H1 (cell line): ENCODE measurements at regions not wholly inside any gene's neighbourhood (a gene's known extent, or its start where the extent isn't known, plus 50 kb on each side); places are given as distances from the start of the nearest gene placed in this dataset.

ENCODE experiments used
- CTCF ChIA-PET: fragments of 300-600 bp; sonication (Branson Sonifier 250); formaldehyde crosslinking; loops from one replicate; lab custom pipeline; 2021; ENCODE audit not compliant: partially characterized antibody; lab: Charles Lee
- POLR2A ChIA-PET: fragments of 300-600 bp; sonication (Branson Sonifier 250); formaldehyde crosslinking; loops from one replicate; lab custom pipeline; 2021; ENCODE audit warnings: inconsistent platforms; ENCODE audit not compliant: partially characterized antibody; lab: Charles Lee
- DNase-seq, 2 experiments: peaks; one replicate each; pipeline versions ENCODE4 v3.0.0 to v3.0.0-alpha.2; 2010 to 2022; ENCODE audit warnings: low spot score in 2 of 2, low read depth in 1 of 2, mixed read lengths in 1 of 2
- FAIRE-seq: peaks from 2 replicates; lab custom pipeline; 2011; peaks lifted over from hg19 to GRCh38; lab: Jason Lieb, UNC
- H2AFZ ChIP-seq: 2 replicates; pipeline ENCODE4 v1.8.1; 2012; ENCODE audit warnings: low read length, inconsistent platforms
- H2AK5ac ChIP-seq: 2 replicates; pipeline ENCODE4 v1.6.1; 2013; ENCODE audit warnings: low read depth, low read length
- H2BK120ac ChIP-seq: replicated peaks from 2 replicates; pipeline ENCODE3; 2013; ENCODE audit warnings: low read depth, low read length, inconsistent platforms
- H2BK12ac ChIP-seq: 2 replicates; pipeline ENCODE4 v1.6.1; 2013; ENCODE audit warnings: low read depth, low read length
- H2BK15ac ChIP-seq: 2 replicates; pipeline ENCODE4 v1.6.1; 2013; ENCODE audit warnings: low read length
- H2BK20ac ChIP-seq: 2 replicates; pipeline ENCODE4 v1.6.1; 2013; ENCODE audit warnings: low read length
- H2BK5ac ChIP-seq: 2 replicates; pipeline ENCODE4 v1.6.1; 2013; ENCODE audit warnings: low read depth, low read length
- H3K14ac ChIP-seq: 2 replicates; pipeline ENCODE4 v1.6.1; 2013; ENCODE audit warnings: inconsistent platforms; ENCODE audit not compliant: insufficient read length
- H3K18ac ChIP-seq: 2 replicates; pipeline ENCODE4 v1.6.1; 2013; ENCODE audit warnings: low read length; ENCODE audit errors: extremely low read depth
- H3K23ac ChIP-seq: 2 replicates; pipeline ENCODE4 v1.6.1; 2013; ENCODE audit warnings: inconsistent platforms; ENCODE audit not compliant: insufficient read length
- H3K23me2 ChIP-seq: 2 replicates; pipeline ENCODE4 v1.6.1; 2013; ENCODE audit warnings: low read depth, low read length
- H3K27ac ChIP-seq: 2 replicates; pipeline ENCODE4 v1.6.1; 2011; ENCODE audit warnings: low read depth, low read length, inconsistent platforms
- H3K27me3 ChIP-seq, 4 experiments: replicated peaks in 1 of 4; 1 replicate in 1 of 4; 2 replicates in 3 of 4; pipeline versions ENCODE4 v1.6.1 to v1.8.1; 2011 to 2013; ENCODE audit warnings: low read length in 3 of 4, mild to moderate bottlenecking in 3 of 4, inconsistent platforms in 2 of 4, mixed read lengths in 2 of 4, moderate library complexity in 1 of 4; ENCODE audit not compliant: control insufficient read depth in 3 of 4, insufficient read depth in 3 of 4; ENCODE audit errors: extremely low read depth in 1 of 4
- H3K36me3 ChIP-seq, 4 experiments: 2 replicates each; pipeline versions ENCODE4 v1.6.1 to v1.8.1; 2011 to 2013; ENCODE audit warnings: mild to moderate bottlenecking in 4 of 4, low read length in 3 of 4, moderate library complexity in 2 of 4, control low read depth in 1 of 4, inconsistent platforms in 1 of 4; ENCODE audit not compliant: insufficient read depth in 4 of 4, control insufficient read depth in 2 of 4
- H3K4ac ChIP-seq: replicated peaks from 2 replicates; pipeline ENCODE3; 2013; ENCODE audit warnings: low read length, low read depth, mixed read lengths, inconsistent platforms; ENCODE audit not compliant: insufficient read length
- H3K4me1 ChIP-seq, 4 experiments: replicated peaks in 1 of 4; 1 replicate in 1 of 4; 2 replicates in 3 of 4; pipeline versions ENCODE4 v1.6.1 to v1.8.1; 2011 to 2013; ENCODE audit warnings: low read length in 3 of 4, inconsistent platforms in 2 of 4, mixed read lengths in 1 of 4; ENCODE audit not compliant: insufficient read depth in 4 of 4, control insufficient read depth in 3 of 4
- H3K4me2 ChIP-seq, 2 experiments: 2 replicates each; pipeline versions ENCODE4 v1.6.1 to v1.8.1; 2011 to 2013; ENCODE audit warnings: low read depth in 2 of 2, low read length in 2 of 2, control low read depth in 1 of 2, inconsistent platforms in 1 of 2, mild to moderate bottlenecking in 1 of 2; ENCODE audit not compliant: insufficient read depth in 1 of 2
- H3K4me3 ChIP-seq, 4 experiments: fragments of 200-600, 300-600 bp in 1 of 4; sonication (generic), shearing (Covaris generic), sonication (Bioruptor Twin) in 1 of 4; 2 replicates each; pipeline versions ENCODE4 v1.5.1 to v1.8.1; 2011 to 2016; ENCODE audit warnings: low read length in 4 of 4, low read depth in 3 of 4, control low read depth in 2 of 4, inconsistent platforms in 2 of 4, mild to moderate bottlenecking in 2 of 4, mixed read lengths in 1 of 4, moderate library complexity in 1 of 4; ENCODE audit not compliant: insufficient read depth in 2 of 4; ENCODE audit errors: extremely low read depth in 1 of 4
- H3K56ac ChIP-seq: replicated peaks from 2 replicates; pipeline ENCODE3; 2013; ENCODE audit warnings: low read depth, mild to moderate bottlenecking, mixed read lengths, low read length, inconsistent platforms; ENCODE audit not compliant: insufficient read length
- H3K79me1 ChIP-seq: 2 replicates; pipeline ENCODE4 v1.6.1; 2013; ENCODE audit warnings: low read depth, low read length, control low read depth
- H3K79me2 ChIP-seq, 2 experiments: 2 replicates each; pipeline versions ENCODE4 v1.6.1 to v1.8.1; 2012 to 2013; ENCODE audit warnings: low read length in 2 of 2, mild to moderate bottlenecking in 2 of 2, inconsistent platforms in 1 of 2; ENCODE audit not compliant: insufficient read depth in 2 of 2, control insufficient read depth in 1 of 2
- H3K9ac ChIP-seq, 4 experiments: replicated peaks in 1 of 4; 1 replicate in 1 of 4; 2 replicates in 3 of 4; pipeline versions ENCODE4 v1.6.1 to v1.8.1; 2011 to 2013; ENCODE audit warnings: low read depth in 3 of 4, low read length in 3 of 4, control low read depth in 2 of 4, mild to moderate bottlenecking in 2 of 4, moderate library complexity in 2 of 4, inconsistent platforms in 1 of 4; ENCODE audit errors: extremely low read depth in 1 of 4
- H3K9me3 ChIP-seq, 2 experiments: 2 replicates each; pipeline versions ENCODE4 v1.6.1 to v1.8.1; 2012 to 2013; ENCODE audit warnings: mild to moderate bottlenecking in 2 of 2, moderate library complexity in 2 of 2, control low read depth in 1 of 2, inconsistent platforms in 1 of 2, low read depth in 1 of 2, low read length in 1 of 2, mixed read lengths in 1 of 2; ENCODE audit not compliant: insufficient read depth in 2 of 2
- H4K20me1 ChIP-seq, 2 experiments: replicated peaks in 1 of 2; 2 replicates each; pipeline versions ENCODE3 to v1.8.1; 2011 to 2013; ENCODE audit warnings: inconsistent platforms in 2 of 2, low read length in 2 of 2, mild to moderate bottlenecking in 1 of 2; ENCODE audit not compliant: insufficient read depth in 2 of 2, control insufficient read depth in 1 of 2
- H4K5ac ChIP-seq: 2 replicates; pipeline ENCODE4 v1.6.1; 2013; ENCODE audit warnings: low read length, low read depth, mixed read lengths, inconsistent platforms; ENCODE audit not compliant: insufficient read length
- H4K8ac ChIP-seq: 2 replicates; pipeline ENCODE4 v1.8.0; 2013; ENCODE audit warnings: mild to moderate bottlenecking, moderate library complexity, low read length, inconsistent platforms; ENCODE audit not compliant: insufficient read depth; ENCODE audit errors: extremely low read depth
- H4K91ac ChIP-seq: replicated peaks from 2 replicates; pipeline ENCODE3; 2013; ENCODE audit warnings: low read length, mixed read lengths, inconsistent platforms; ENCODE audit not compliant: insufficient read length
- BCL11A ChIP-seq, 2 experiments: IDR thresholded peaks; one replicate each; pipeline ENCODE4 v1.6.1; 2011; ENCODE audit warnings: low read depth in 2 of 2, low read length in 2 of 2, mild to moderate bottlenecking in 2 of 2
- BRCA1 ChIP-seq: IDR thresholded peaks from 2 replicates; pipeline ENCODE4 v1.6.1; 2012; ENCODE audit warnings: low read depth, low read length, improper control_type of control experiment
- EP300 ChIP-seq, 2 experiments: IDR thresholded peaks; 1 replicate in 1 of 2; 2 replicates in 1 of 2; pipeline ENCODE4 v1.6.1; 2011 to 2012; ENCODE audit warnings: low read depth in 2 of 2, low read length in 2 of 2, mild to moderate bottlenecking in 2 of 2, borderline replicate concordance in 1 of 2, inconsistent platforms in 1 of 2, moderate library complexity in 1 of 2
- FOSL1 ChIP-seq: IDR thresholded peaks from 2 replicates; pipeline ENCODE4 v1.6.1; 2011; ENCODE audit warnings: mild to moderate bottlenecking, low read depth, low read length, moderate library complexity; ENCODE audit not compliant: insufficient read depth
- RBBP5 ChIP-seq: IDR thresholded peaks from 2 replicates; pipeline ENCODE4 v1.7.1; 2012; ENCODE audit warnings: low read depth, mild to moderate bottlenecking, inconsistent platforms, low read length, moderate library complexity, borderline replicate concordance
- SIRT6 ChIP-seq: IDR thresholded peaks from one replicate; pipeline ENCODE4 v1.7.1; 2012; ENCODE audit warnings: low read length, inconsistent platforms
- USF2 ChIP-seq: IDR thresholded peaks from 2 replicates; pipeline ENCODE4 v1.6.1; 2011; ENCODE audit warnings: low read length, improper control_type of control experiment
- ZNF274 ChIP-seq: IDR thresholded peaks from 2 replicates; pipeline ENCODE4 v1.7.0; 2012; ENCODE audit warnings: low read length, borderline replicate concordance; ENCODE audit errors: extremely low read depth
- WGBS, 2 experiments: shearing (Covaris generic) in 1 of 2; methylation state at CpG; one replicate each; pipeline versions ENCODE4 v1.1.6 to v1.1.7; 2013 to 2015; ENCODE audit warnings: low lambda C conversion rate in 2 of 2, mixed read lengths in 2 of 2, inconsistent platforms in 1 of 2, low coverage in 1 of 2, missing lambda C conversion rate in 1 of 2; ENCODE audit not compliant: insufficient replicate concordance in 2 of 2, insufficient coverage in 1 of 2, insufficient read length in 1 of 2; ENCODE audit errors: extremely low coverage in 1 of 2, missing lambda C conversion rate in 1 of 2; 5-methylcytosine and 5-hydroxymethylcytosine counted together
- TF ChIP-seq, protein P1 (sequence below): IDR thresholded peaks from 2 replicates; pipeline ENCODE4 v1.6.1; 2012; ENCODE audit warnings: low read length, inconsistent platforms
- TF ChIP-seq, protein P2 (sequence below): IDR thresholded peaks from 2 replicates; pipeline ENCODE4 v1.6.1; 2012; ENCODE audit warnings: inconsistent platforms

DNA sequence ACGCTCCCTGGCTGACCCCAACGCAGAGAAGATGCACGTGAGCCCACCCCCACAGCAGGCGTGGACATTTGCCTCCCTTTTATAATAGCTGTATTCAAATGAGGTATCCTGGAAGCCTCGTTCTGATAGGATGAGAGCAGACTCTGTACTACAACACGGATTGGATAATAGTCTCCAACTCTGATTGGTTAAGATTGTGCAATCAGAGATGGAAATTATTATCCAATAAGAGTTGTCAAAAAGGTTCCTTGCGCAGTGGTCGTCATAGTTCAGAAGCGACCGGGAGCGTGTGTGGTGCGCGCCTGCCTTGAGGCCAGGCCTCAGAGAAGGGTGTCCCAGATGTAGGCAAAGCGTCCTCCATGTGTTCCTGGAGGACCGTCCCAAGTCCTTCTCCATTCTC is 104.6 kb downstream of the USP22 start:
- Histone ChIP-seq H2BK5ac (no peak overlapping the region), H3K56ac (no peak overlapping the region), H4K20me1 (no peaks in the 10 kb centered on the region), H3K9ac (no peak overlapping the region), H3K4me1 (no peaks in the 10 kb centered on the region), H3K79me1 (no peaks in the 10 kb centered on the region), H3K79me2 (no peaks in the 10 kb centered on the region), H4K5ac (no peak overlapping the region), H3K23me2 (no peaks in the 10 kb centered on the region), H3K4ac (no peak overlapping the region), H3K23ac (no peak overlapping the region), H3K14ac (no peak overlapping the region), H3K18ac (no peak overlapping the region), H2AFZ (no peak overlapping the region), H2BK15ac (no peak overlapping the region), H2BK120ac (no peak overlapping the region), H2BK12ac (no peak overlapping the region), H3K4me3 (no peak overlapping the region), H3K9me3 (no peaks in the 10 kb centered on the region), H4K8ac (no peak overlapping the region), H4K91ac (no peak overlapping the region), H3K27ac (no peak overlapping the region), H2AK5ac (no peak overlapping the region), H3K4me2 (no peak overlapping the region), H3K36me3 (no peaks in the 10 kb centered on the region; a peak in 1 of 8 replicates), H3K27me3 (no peaks in the 10 kb centered on the region), H2BK20ac (no peak overlapping the region)
- DNase-seq: no peak
- 91% methylated on average over 15 of the region's 15 CpGs; no CpG with 5 or more reads in 1 of the 2 experiments for WGBS, 2 experiments
- TF ChIP-seq, protein P1, sequence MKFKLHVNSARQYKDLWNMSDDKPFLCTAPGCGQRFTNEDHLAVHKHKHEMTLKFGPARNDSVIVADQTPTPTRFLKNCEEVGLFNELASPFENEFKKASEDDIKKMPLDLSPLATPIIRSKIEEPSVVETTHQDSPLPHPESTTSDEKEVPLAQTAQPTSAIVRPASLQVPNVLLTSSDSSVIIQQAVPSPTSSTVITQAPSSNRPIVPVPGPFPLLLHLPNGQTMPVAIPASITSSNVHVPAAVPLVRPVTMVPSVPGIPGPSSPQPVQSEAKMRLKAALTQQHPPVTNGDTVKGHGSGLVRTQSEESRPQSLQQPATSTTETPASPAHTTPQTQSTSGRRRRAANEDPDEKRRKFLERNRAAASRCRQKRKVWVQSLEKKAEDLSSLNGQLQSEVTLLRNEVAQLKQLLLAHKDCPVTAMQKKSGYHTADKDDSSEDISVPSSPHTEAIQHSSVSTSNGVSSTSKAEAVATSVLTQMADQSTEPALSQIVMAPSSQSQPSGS: no peak
- TF ChIP-seq BCL11A (IDR thresholded peaks at IDR 0.05; ENCODE audit: low read depth in 2 of 2, low read length in 2 of 2) (no peak), BRCA1 (no peak), ZNF274 (no peak), SIRT6 (no peak), RBBP5 (no peak), FOSL1 (no peak), USF2 (no peak), EP300 (IDR thresholded peaks at IDR 0.05; ENCODE audit: borderline replicate concordance in 1 of 2, low read depth in 2 of 2, low read length in 2 of 2) (no peak)
- TF ChIP-seq, protein P2, sequence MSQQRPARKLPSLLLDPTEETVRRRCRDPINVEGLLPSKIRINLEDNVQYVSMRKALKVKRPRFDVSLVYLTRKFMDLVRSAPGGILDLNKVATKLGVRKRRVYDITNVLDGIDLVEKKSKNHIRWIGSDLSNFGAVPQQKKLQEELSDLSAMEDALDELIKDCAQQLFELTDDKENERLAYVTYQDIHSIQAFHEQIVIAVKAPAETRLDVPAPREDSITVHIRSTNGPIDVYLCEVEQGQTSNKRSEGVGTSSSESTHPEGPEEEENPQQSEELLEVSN: no peak
- FAIRE-seq: no peak
- ChIA-PET POLR2A (no interaction called here), CTCF (no interaction called here)
